Uterus (tissue), 2 donors: ENCODE measurements at regions not wholly inside any gene's neighbourhood (a gene's known extent, or its start where the extent isn't known, plus 50 kb on each side); places are given as distances from the start of the nearest gene placed in this dataset.

Source experiments
- CTCF ChIP-seq, 4 experiments: fragments of 200-600 bp in 2 of 4; fragments of 450-650 bp in 2 of 4; sonication (generic) in 2 of 4; IDR thresholded peaks; one replicate each; pipeline ENCODE4 v1.5.1; 2016 to 2019; ENCODE audit warnings: antibody characterized with exemption in 4 of 4, mild to moderate bottlenecking in 2 of 4, moderate library complexity in 1 of 4
- POLR2A ChIP-seq, 2 donors: fragments of 450-650 bp; IDR thresholded peaks; one replicate each; pipeline ENCODE4 v1.6.1; 2016; ENCODE audit warnings: antibody characterized with exemption in 2 of 2, mild to moderate bottlenecking in 1 of 2, moderate library complexity in 1 of 2

GRCh38 chr3:20837676-20838302, 651.8 kb upstream of the SGO1 start:
- TF ChIP-seq POLR2A (IDR thresholded peaks at IDR 0.05): no peak
- no peak for TF ChIP-seq CTCF (IDR thresholded peaks at IDR 0.05)
